Tibial nerve (tissue), 4 donors: ENCODE measurements at regions not wholly inside any gene's neighbourhood (a gene's known extent, or its start where the extent isn't known, plus 50 kb on each side); places are given as distances from the start of the nearest gene placed in this dataset.

Experiments used
- EP300 ChIP-seq, 2 donors: sonication (generic); formaldehyde crosslinking; IDR thresholded peaks; one replicate each; pipeline ENCODE4 v1.6.1; 2017; ENCODE audit warnings: antibody characterized with exemption in 2 of 2, mild to moderate bottlenecking in 1 of 2
- TF ChIP-seq, protein P1 (sequence below), 5 experiments: fragments of 200-600 bp in 3 of 5; fragments of 450-650 bp in 2 of 5; sonication (generic) in 3 of 5; IDR thresholded peaks; one replicate each; pipeline ENCODE4 v1.5.1; 2016 to 2019; ENCODE audit warnings: antibody characterized with exemption in 5 of 5, mild to moderate bottlenecking in 3 of 5, moderate library complexity in 2 of 5

DNA sequence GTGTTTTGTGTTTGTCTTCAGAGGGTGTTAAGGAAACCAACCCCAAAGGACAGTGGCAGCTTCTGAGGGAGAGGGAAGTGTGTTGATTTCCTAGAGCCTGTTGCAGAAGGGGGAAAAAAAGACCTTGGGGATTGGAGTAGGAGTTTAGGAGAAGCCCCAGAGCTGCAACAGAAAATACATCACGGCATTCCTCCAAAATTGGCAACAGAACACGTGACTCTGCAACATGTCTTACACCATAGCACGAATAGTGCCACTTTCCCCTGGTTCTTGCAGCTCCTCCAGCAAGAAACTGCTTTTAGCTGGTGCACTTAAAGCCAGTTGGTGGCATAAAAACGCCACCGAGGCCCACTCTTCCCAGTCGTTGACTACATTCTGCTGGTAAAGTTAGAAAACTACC lies 473.0 kb downstream of the CD83 start:
- TF ChIP-seq, protein P1, sequence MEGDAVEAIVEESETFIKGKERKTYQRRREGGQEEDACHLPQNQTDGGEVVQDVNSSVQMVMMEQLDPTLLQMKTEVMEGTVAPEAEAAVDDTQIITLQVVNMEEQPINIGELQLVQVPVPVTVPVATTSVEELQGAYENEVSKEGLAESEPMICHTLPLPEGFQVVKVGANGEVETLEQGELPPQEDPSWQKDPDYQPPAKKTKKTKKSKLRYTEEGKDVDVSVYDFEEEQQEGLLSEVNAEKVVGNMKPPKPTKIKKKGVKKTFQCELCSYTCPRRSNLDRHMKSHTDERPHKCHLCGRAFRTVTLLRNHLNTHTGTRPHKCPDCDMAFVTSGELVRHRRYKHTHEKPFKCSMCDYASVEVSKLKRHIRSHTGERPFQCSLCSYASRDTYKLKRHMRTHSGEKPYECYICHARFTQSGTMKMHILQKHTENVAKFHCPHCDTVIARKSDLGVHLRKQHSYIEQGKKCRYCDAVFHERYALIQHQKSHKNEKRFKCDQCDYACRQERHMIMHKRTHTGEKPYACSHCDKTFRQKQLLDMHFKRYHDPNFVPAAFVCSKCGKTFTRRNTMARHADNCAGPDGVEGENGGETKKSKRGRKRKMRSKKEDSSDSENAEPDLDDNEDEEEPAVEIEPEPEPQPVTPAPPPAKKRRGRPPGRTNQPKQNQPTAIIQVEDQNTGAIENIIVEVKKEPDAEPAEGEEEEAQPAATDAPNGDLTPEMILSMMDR (IDR thresholded peaks at IDR 0.05) = no peak
- no peak for TF ChIP-seq EP300 (IDR thresholded peaks at IDR 0.05)
